HG03108 (cell line): ENCODE measurements at regions not wholly inside any gene's neighbourhood (a gene's known extent, or its start where the extent isn't known, plus 50 kb on each side); places are given as distances from the start of the nearest gene placed in this dataset.
"Not testable (repeated sequence)": the region's sequence is repeated elsewhere in the genome, so short reads cannot be mapped to it uniquely, and the experiment has no call there.

Source experiments
- ATAC-seq: cut with Tn5 transposase; IDR thresholded peaks from one replicate; pipeline ENCODE4 v1.9.1; 2021; ENCODE audit warnings: moderate library complexity; ENCODE audit not compliant: unreplicated experiment

- ATAC-seq: no peak
Observed at GRCh38 chr1:157369808-157370521, 182.3 kb downstream of the FCRL5 start.

GRCh38 chr1:157368941-157369340 is 183.4 kb downstream of the FCRL5 start:
- ATAC-seq: not testable (repeated sequence)

GRCh38 chr1:157368363-157368762 is 184.0 kb downstream of the FCRL5 start:
- no peak for ATAC-seq

GRCh38 chr1:157367870-157368269 is 184.4 kb downstream of the FCRL5 start:
- ATAC-seq: no peak

- no peak for ATAC-seq
Observed at GRCh38 chr1:157367091-157367739, 185.1 kb downstream of the FCRL5 start.

- ATAC-seq: no peak
Observed at GRCh38 chr1:157364612-157365011, 187.7 kb downstream of the FCRL5 start.

GRCh38 chr1:157363660-157364140 is 188.6 kb downstream of the FCRL5 start:
- no peak for ATAC-seq

GRCh38 chr1:157360023-157360390 is 192.3 kb downstream of the FCRL5 start:
- ATAC-seq: no peak

GRCh38 chr1:157359314-157360022 is 192.8 kb downstream of the FCRL5 start:
- no peak for ATAC-seq

- no peak for ATAC-seq
Observed at GRCh38 chr1:157357111-157357510, 195.2 kb downstream of the FCRL5 start.

GRCh38 chr1:157356601-157357000 is 195.7 kb downstream of the FCRL5 start:
- ATAC-seq: no peak

- ATAC-seq: no peak
Observed at GRCh38 chr1:157353546-157353945, 198.8 kb downstream of the FCRL5 start.

GRCh38 chr1:157352817-157353408 is 199.4 kb downstream of the FCRL5 start:
- no peak for ATAC-seq

- ATAC-seq: no peak
Observed at GRCh38 chr1:157352216-157352615, 200.1 kb downstream of the FCRL5 start.

- not testable (repeated sequence) for ATAC-seq
Observed at GRCh38 chr1:157351800-157352199, 200.5 kb downstream of the FCRL5 start.

GRCh38 chr1:157348538-157349480 is 203.5 kb downstream of the FCRL5 start:
- no peak for ATAC-seq

- no peak for ATAC-seq
Observed at GRCh38 chr1:157347506-157347905, 204.8 kb downstream of the FCRL5 start.

GRCh38 chr1:157337785-157338184 is 199.6 kb upstream of the ETV3 start:
- ATAC-seq: not testable (repeated sequence)

- no peak for ATAC-seq
Observed at GRCh38 chr1:157335056-157335455, 196.9 kb upstream of the ETV3 start.

- no peak for ATAC-seq
Observed at GRCh38 chr1:157334041-157334440, 195.8 kb upstream of the ETV3 start.
